A673 (cell line): ENCODE measurements at regions not wholly inside any gene's neighbourhood (a gene's known extent, or its start where the extent isn't known, plus 50 kb on each side); places are given as distances from the start of the nearest gene placed in this dataset.

Experiments used
- BruUV-seq: library from RNA; stranded (reverse); fragments of 400-500 nt; replicated peaks from 2 replicates; lab custom pipeline; 2021; lab: Mats Ljungman, UMichigan
- CTCF ChIA-PET: fragments of 300-600 bp; sonication (Branson Sonifier 250); formaldehyde crosslinking; loops from one replicate; lab custom pipeline; 2022; ENCODE audit warnings: antibody characterized with exemption; lab: Charles Lee
- POLR2A ChIA-PET: fragments of 300-600 bp; sonication (Branson Sonifier 250); formaldehyde crosslinking; loops from one replicate; lab custom pipeline; 2022; ENCODE audit warnings: antibody characterized with exemption; ENCODE audit not compliant: low non-redundant PET; lab: Charles Lee
- DNase-seq: peaks from one replicate; pipeline ENCODE4 v3.0.0-alpha.2; 2015; ENCODE audit warnings: low spot score
- H3K27ac ChIP-seq: fragments of 200-600 bp; sonication (generic); 2 replicates; pipeline ENCODE4 v1.5.1; 2016; ENCODE audit warnings: mixed run types, low read depth, mild to moderate bottlenecking, mixed read lengths, antibody characterized with exemption, low read length; ENCODE audit not compliant: poor library complexity, severe bottlenecking
- H3K27me3 ChIP-seq: fragments of 200-600 bp; sonication (generic); replicated peaks from 2 replicates; pipeline ENCODE4 v1.6.1; 2017; ENCODE audit warnings: mixed run types, low read depth, mild to moderate bottlenecking, mixed read lengths, antibody characterized with exemption, low read length; ENCODE audit not compliant: insufficient read depth, poor library complexity
- H3K36me3 ChIP-seq: fragments of 200-600 bp; sonication (generic); 2 replicates; pipeline ENCODE4 v1.6.1; 2016; ENCODE audit warnings: mixed run types, mild to moderate bottlenecking, mixed read lengths, antibody characterized with exemption, low read length; ENCODE audit not compliant: insufficient read depth, poor library complexity, severe bottlenecking
- H3K4me1 ChIP-seq: fragments of 200-600 bp; sonication (generic); 2 replicates; pipeline ENCODE4 v1.6.1; 2017; ENCODE audit warnings: mixed run types, mild to moderate bottlenecking, mixed read lengths, antibody characterized with exemption, low read length; ENCODE audit not compliant: insufficient read depth, poor library complexity, severe bottlenecking
- H3K4me3 ChIP-seq: fragments of 200-600 bp; sonication (generic); 2 replicates; pipeline ENCODE4 v1.5.1; 2016; ENCODE audit warnings: low read depth, mixed run types, mild to moderate bottlenecking, mixed read lengths, low read length; ENCODE audit not compliant: poor library complexity, severe bottlenecking
- H3K9me3 ChIP-seq: fragments of 200-600 bp; sonication (generic); 2 replicates; pipeline ENCODE4 v1.6.1; 2016; ENCODE audit warnings: mixed run types, low read depth, mild to moderate bottlenecking, mixed read lengths, antibody characterized with exemption, low read length; ENCODE audit not compliant: poor library complexity, severe bottlenecking
- EZH2 ChIP-seq: fragments of 200-600 bp; sonication (generic); IDR thresholded peaks from 2 replicates; pipeline ENCODE4 v1.6.1; 2017; ENCODE audit warnings: borderline replicate concordance, low read depth, mild to moderate bottlenecking, mixed read lengths, antibody characterized with exemption, low read length; ENCODE audit not compliant: poor library complexity, severe bottlenecking
- intact Hi-C: fragments of 100-400 bp; cut with micrococcal nuclease; formaldehyde crosslinking; loops from one replicate; pipeline ENCODE4 v1.10.0; 2022; ENCODE audit not compliant: unreplicated experiment
- TF ChIP-seq, protein P1 (sequence below): fragments of 300-800, 200-600 bp; sonication (generic); conservative IDR thresholded peaks from 2 replicates; pipeline ENCODE4 v1.5.1; 2017; ENCODE audit warnings: low read depth, mild to moderate bottlenecking, antibody characterized with exemption, low read length, moderate library complexity, mixed read lengths

GRCh38 chr9:24342457-24342856 lies 203.2 kb downstream of the IZUMO3 start:
- Histone ChIP-seq H3K36me3 (no peaks in the 10 kb centered on the region), H3K9me3 (no peaks in the 10 kb centered on the region), H3K4me1 (no peaks in the 10 kb centered on the region), H3K27ac (no peak overlapping the region), H3K27me3 (no peaks in the 10 kb centered on the region), H3K4me3 (no peak overlapping the region)
- no peak for DNase-seq
- no peak for TF ChIP-seq EZH2
- TF ChIP-seq, protein P1, sequence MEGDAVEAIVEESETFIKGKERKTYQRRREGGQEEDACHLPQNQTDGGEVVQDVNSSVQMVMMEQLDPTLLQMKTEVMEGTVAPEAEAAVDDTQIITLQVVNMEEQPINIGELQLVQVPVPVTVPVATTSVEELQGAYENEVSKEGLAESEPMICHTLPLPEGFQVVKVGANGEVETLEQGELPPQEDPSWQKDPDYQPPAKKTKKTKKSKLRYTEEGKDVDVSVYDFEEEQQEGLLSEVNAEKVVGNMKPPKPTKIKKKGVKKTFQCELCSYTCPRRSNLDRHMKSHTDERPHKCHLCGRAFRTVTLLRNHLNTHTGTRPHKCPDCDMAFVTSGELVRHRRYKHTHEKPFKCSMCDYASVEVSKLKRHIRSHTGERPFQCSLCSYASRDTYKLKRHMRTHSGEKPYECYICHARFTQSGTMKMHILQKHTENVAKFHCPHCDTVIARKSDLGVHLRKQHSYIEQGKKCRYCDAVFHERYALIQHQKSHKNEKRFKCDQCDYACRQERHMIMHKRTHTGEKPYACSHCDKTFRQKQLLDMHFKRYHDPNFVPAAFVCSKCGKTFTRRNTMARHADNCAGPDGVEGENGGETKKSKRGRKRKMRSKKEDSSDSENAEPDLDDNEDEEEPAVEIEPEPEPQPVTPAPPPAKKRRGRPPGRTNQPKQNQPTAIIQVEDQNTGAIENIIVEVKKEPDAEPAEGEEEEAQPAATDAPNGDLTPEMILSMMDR, result no peak
- intact Hi-C loops, result no loop called here
- CTCF ChIA-PET, result no interaction called here
- POLR2A ChIA-PET, result no interaction called here
- no TSS peak for BruUV-seq

- no TSS peak for BruUV-seq
- POLR2A ChIA-PET, result no interaction called here
- no peaks in the 10 kb centered on the region for H3K36me3 ChIP-seq
- no peaks in the 10 kb centered on the region for H3K27me3 ChIP-seq
- H3K9me3 ChIP-seq, result no peaks in the 10 kb centered on the region
- TF ChIP-seq EZH2, result no peak
- TF ChIP-seq, protein P1, result no peak
- no peaks in the 10 kb centered on the region for H3K4me1 ChIP-seq
- CTCF ChIA-PET, result no interaction called here
- no peak overlapping the region for H3K27ac ChIP-seq
- no peak for DNase-seq
- H3K4me3 ChIP-seq, result no peak overlapping the region
- intact Hi-C loops, result no loop called here
Observed at GRCh38 chr9:24333629-24334028, 212.1 kb downstream of the IZUMO3 start.

DNA sequence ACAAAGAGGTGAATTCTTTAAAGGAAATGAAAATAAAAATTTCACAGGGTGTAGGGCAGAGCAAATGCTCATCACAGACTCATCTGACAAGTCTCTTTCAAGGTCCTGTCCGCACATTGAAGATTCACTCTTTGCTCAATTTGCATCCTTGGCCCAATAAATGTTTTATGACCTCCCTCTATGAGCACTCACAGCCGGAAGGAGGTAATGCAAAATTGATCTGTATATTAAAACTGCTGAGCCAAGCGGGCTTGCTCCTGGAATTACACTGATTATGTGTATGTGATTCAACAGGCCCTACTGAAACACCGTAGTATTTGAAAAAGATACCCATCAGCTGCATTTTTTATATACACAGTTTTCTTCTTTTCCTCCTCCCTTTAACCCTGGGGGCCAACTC lies 246.8 kb downstream of the IZUMO3 start:
- POLR2A ChIA-PET, result no interaction called here
- Histone ChIP-seq H3K4me3 (no peak overlapping the region), H3K27ac (no peak overlapping the region), H3K36me3 (no peaks in the 10 kb centered on the region), H3K4me1 (no peaks in the 10 kb centered on the region), H3K27me3 (no peaks in the 10 kb centered on the region), H3K9me3 (no peaks in the 10 kb centered on the region)
- TF ChIP-seq EZH2, result no peak
- TF ChIP-seq, protein P1, result no peak
- intact Hi-C loops, result no loop called here
- no TSS peak for BruUV-seq
- CTCF ChIA-PET, result no interaction called here
- no peak for DNase-seq
